Endothelial cell of umbilical vein (primary cell): ENCODE measurements at regions not wholly inside any gene's neighbourhood (a gene's known extent, or its start where the extent isn't known, plus 50 kb on each side); places are given as distances from the start of the nearest gene placed in this dataset.

Experiments
- BruUV-seq: library from RNA; stranded (reverse); fragments of 400-500 nt; replicated peaks from 2 replicates; lab custom pipeline; 2021; lab: Mats Ljungman, UMichigan
- CTCF ChIA-PET: fragments of 300-600, 350-600 bp; sonication (Branson Sonifier 250); formaldehyde crosslinking; loops from one replicate; lab custom pipeline; 2021; ENCODE audit warnings: antibody characterized with exemption, inconsistent platforms; lab: Charles Lee
- POLR2A ChIA-PET: fragments of 300-600, 350-600 bp; sonication (Branson Sonifier 250); formaldehyde crosslinking; loops from one replicate; lab custom pipeline; 2021; ENCODE audit warnings: antibody characterized with exemption, inconsistent platforms; lab: Charles Lee
- DNase-seq: peaks from one replicate; pipeline ENCODE4 v3.0.0-alpha.2; 2011; ENCODE audit warnings: low read depth, low spot score
- FAIRE-seq: peaks from 2 replicates; lab custom pipeline; 2011; peaks lifted over from hg19 to GRCh38; lab: Jason Lieb, UNC
- H2AFZ ChIP-seq: 2 replicates; pipeline ENCODE4 v1.6.0; 2012; ENCODE audit warnings: low read depth, low read length, control low read depth, inconsistent platforms
- H3K27ac ChIP-seq: 2 replicates; pipeline ENCODE4 v1.5.1; 2011; ENCODE audit warnings: low read depth, mild to moderate bottlenecking, control low read depth, low read length, moderate library complexity; ENCODE audit not compliant: insufficient read depth
- H3K27me3 ChIP-seq, 2 experiments: 2 replicates each; pipeline versions ENCODE4 v1.6.0 to v1.6.1; 2011; ENCODE audit warnings: low read length in 2 of 2, mixed read lengths in 1 of 2; ENCODE audit not compliant: control insufficient read depth in 2 of 2, insufficient read depth in 2 of 2
- H3K36me3 ChIP-seq, 2 experiments: 2 replicates in 1 of 2; 3 replicates in 1 of 2; pipeline ENCODE4 v1.5.1; 2011; ENCODE audit warnings: low read length in 2 of 2, mild to moderate bottlenecking in 1 of 2, moderate library complexity in 1 of 2; ENCODE audit not compliant: control insufficient read depth in 2 of 2, insufficient read depth in 2 of 2; ENCODE audit errors: extremely low read depth in 1 of 2
- H3K4me1 ChIP-seq: 3 replicates; pipeline ENCODE4 v1.5.1; 2011; ENCODE audit warnings: mild to moderate bottlenecking, low read length; ENCODE audit not compliant: control insufficient read depth, insufficient read depth; ENCODE audit errors: extremely low read depth
- H3K4me2 ChIP-seq: 2 replicates; pipeline ENCODE4 v1.6.1; 2011; ENCODE audit warnings: low read length, control low read depth, mixed read lengths; ENCODE audit not compliant: insufficient read depth
- H3K4me3 ChIP-seq, 3 experiments: fragments of 200-600 bp in 1 of 3; sonication (generic), shearing (Covaris generic) in 1 of 3; replicated peaks in 1 of 3; 2 replicates each; pipeline ENCODE4 v1.5.1; 2011 to 2016; ENCODE audit warnings: control low read depth in 3 of 3, low read length in 3 of 3, mild to moderate bottlenecking in 2 of 3, inconsistent platforms in 1 of 3, low read depth in 1 of 3, moderate library complexity in 1 of 3; ENCODE audit not compliant: insufficient read depth in 1 of 3
- H3K79me2 ChIP-seq: 2 replicates; pipeline ENCODE4 v1.6.0; 2012; ENCODE audit warnings: low read length, inconsistent platforms; ENCODE audit not compliant: control insufficient read depth, insufficient read depth
- H3K9ac ChIP-seq: replicated peaks from 2 replicates; pipeline ENCODE3; 2011; ENCODE audit warnings: low read length, control low read depth; ENCODE audit not compliant: insufficient read depth; ENCODE audit errors: extremely low read depth
- H3K9me1 ChIP-seq: replicated peaks from 3 replicates; pipeline ENCODE4 v1.6.0; 2011; ENCODE audit warnings: mild to moderate bottlenecking, low read length; ENCODE audit not compliant: control insufficient read depth, insufficient read depth; ENCODE audit errors: extremely low read depth
- H3K9me3 ChIP-seq: replicated peaks from 2 replicates; pipeline ENCODE4 v1.5.1; 2012; ENCODE audit warnings: low read length, inconsistent platforms; ENCODE audit not compliant: control insufficient read depth, insufficient read depth
- H4K20me1 ChIP-seq: replicated peaks from 2 replicates; pipeline ENCODE3; 2011; ENCODE audit warnings: mild to moderate bottlenecking, low read length; ENCODE audit not compliant: control insufficient read depth, insufficient read depth; ENCODE audit errors: extremely low read depth
- CTCF ChIP-seq, 2 donors: IDR thresholded peaks; 1 replicate in 1 of 2; 2 replicates in 1 of 2; pipeline ENCODE4 v1.5.1; 2011; ENCODE audit warnings: low read length in 2 of 2, mild to moderate bottlenecking in 2 of 2, moderate library complexity in 2 of 2, control low read depth in 1 of 2, inconsistent platforms in 1 of 2, low read depth in 1 of 2; ENCODE audit not compliant: insufficient read depth in 1 of 2; ENCODE audit errors: extremely low read depth in 1 of 2
- EZH2 ChIP-seq: IDR thresholded peaks from 2 replicates; pipeline ENCODE4 v1.6.1; 2012; ENCODE audit warnings: borderline replicate concordance, low read depth, mild to moderate bottlenecking, moderate library complexity, low read length, inconsistent platforms; ENCODE audit not compliant: severe bottlenecking
- FOS ChIP-seq: IDR thresholded peaks from 2 replicates; pipeline ENCODE4 v1.6.1; 2011; ENCODE audit warnings: mild to moderate bottlenecking, low read length, moderate library complexity, borderline replicate concordance; ENCODE audit not compliant: insufficient read depth
- GATA2 ChIP-seq: IDR thresholded peaks from 2 replicates; pipeline ENCODE4 v1.7.0; 2011; ENCODE audit warnings: low read depth, mild to moderate bottlenecking, moderate library complexity, mixed read lengths, low read length; ENCODE audit not compliant: insufficient read length, insufficient read depth
- JUN ChIP-seq: IDR thresholded peaks from 2 replicates; pipeline ENCODE4 v1.6.1; 2011; ENCODE audit warnings: borderline replicate concordance, low read depth; ENCODE audit not compliant: insufficient read length, insufficient read depth
- MAX ChIP-seq: IDR thresholded peaks from 2 replicates; pipeline ENCODE4 v1.6.1; 2011; ENCODE audit not compliant: insufficient read depth, insufficient read length
- MYC ChIP-seq: IDR thresholded peaks from one replicate; pipeline ENCODE4 v1.6.1; 2011; ENCODE audit warnings: mild to moderate bottlenecking, low read depth, low read length
- POLR2A ChIP-seq: IDR thresholded peaks from 2 replicates; pipeline ENCODE4 v1.6.1; 2012; ENCODE audit warnings: low read depth, mild to moderate bottlenecking, control low read depth, low read length
- POLR2AphosphoS5 ChIP-seq: IDR thresholded peaks from 2 replicates; pipeline ENCODE4 v1.6.1; 2012; ENCODE audit warnings: low read depth, mild to moderate bottlenecking, control low read depth, low read length, moderate library complexity; ENCODE audit not compliant: insufficient read depth
- dilution Hi-C: fragments of 300-500 bp; cut with MboI; formaldehyde crosslinking; loops from one replicate; pipeline ENCODE4 v1.15.0; 2019; ENCODE audit warnings: low sequenced_read_pairs; ENCODE audit not compliant: extremely low pct_ligation_motif_present
- intact Hi-C: fragments of 100-400 bp; cut with micrococcal nuclease; formaldehyde crosslinking; loops from one replicate; pipeline ENCODE4 v1.10.0; 2022

DNA sequence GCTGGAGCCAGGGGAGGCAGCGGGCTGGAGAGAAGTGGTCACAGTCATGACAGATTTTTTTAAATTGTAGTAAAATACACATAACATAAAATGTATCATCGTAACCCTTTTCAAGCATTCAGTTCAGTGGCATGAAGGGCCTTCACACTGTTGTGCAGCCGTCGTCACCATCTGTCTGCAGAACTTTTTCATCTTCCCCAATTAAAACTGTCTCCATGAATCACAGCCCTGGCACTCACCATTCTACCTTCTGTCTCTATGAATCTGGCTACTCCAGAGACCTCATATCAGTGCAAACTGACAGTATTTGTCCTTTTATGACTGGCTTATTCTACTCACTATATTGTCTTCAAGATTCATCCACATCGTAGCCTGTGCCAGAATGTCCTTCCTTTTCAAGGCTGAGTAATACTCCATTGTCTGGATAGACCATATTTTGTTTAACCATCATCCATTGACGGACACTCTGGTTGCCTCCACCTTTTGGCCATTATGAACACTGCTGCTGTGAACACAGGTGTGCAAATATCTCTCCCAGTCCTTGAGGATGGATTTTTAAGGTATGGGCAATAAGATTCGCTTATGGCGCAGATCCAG lies 91.5 kb upstream of the NCOR2 start:
- no peaks in the 10 kb centered on the region for H3K36me3 ChIP-seq
- CTCF ChIA-PET, result no interaction called here
- no peak overlapping the region for H2AFZ ChIP-seq
- no peak overlapping the region for H3K4me3 ChIP-seq
- dilution Hi-C loops (no loop called here), intact Hi-C loops (no loop called here)
- no peaks in the 10 kb centered on the region for H3K9me1 ChIP-seq
- FAIRE-seq (no peak), DNase-seq (no peak)
- POLR2A ChIA-PET, result no interaction called here
- H3K4me1 ChIP-seq, result peaks cover 37% of the 10 kb centered on the region
- H3K27ac ChIP-seq, result no peak overlapping the region
- BruUV-seq, result no TSS peak
- no peak overlapping the region for H3K4me2 ChIP-seq
- H3K27me3 ChIP-seq, result no peaks in the 10 kb centered on the region
- TF ChIP-seq POLR2A (no peak), MYC (no peak), POLR2AphosphoS5 (no peak), CTCF (IDR thresholded peaks at IDR 0.05; ENCODE audit: extremely low read depth in 1 of 2, insufficient read depth in 1 of 2, low read depth in 1 of 2, low read length in 2 of 2) (no peak), EZH2 (no peak), GATA2 (no peak), MAX (no peak), JUN (no peak), FOS (no peak)
- H3K9ac ChIP-seq, result no peak overlapping the region
- H4K20me1 ChIP-seq, result no peaks in the 10 kb centered on the region
- H3K9me3 ChIP-seq, result no peaks in the 10 kb centered on the region
- no peaks in the 10 kb centered on the region for H3K79me2 ChIP-seq
